ENCODE measurements at regions not wholly inside any gene's neighbourhood (a gene's known extent, or its start where the extent isn't known, plus 50 kb on each side); places are given as distances from the start of the nearest gene placed in this dataset.

DNA sequence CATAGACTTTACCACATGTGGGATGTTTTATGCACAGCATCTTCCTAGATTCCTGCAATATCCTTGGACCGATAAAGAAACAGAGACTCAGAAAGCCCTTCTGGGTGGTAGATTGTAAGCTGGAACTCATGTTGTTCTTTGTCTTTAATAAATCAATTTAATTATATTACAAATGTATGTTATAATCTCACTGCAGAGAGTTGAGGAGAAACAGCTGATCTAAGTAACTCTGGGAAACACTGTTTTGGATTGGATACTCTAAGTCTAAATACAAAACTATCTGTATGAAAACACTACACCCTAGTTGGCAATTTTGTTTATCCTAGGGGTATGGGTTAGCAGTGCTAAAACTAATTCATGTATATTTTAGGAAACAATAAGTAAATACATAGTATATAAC lies 1015.2 kb downstream of the XPNPEP1 start:
- TF ChIP-seq EZH2phosphoT487 (IDR thresholded peaks at IDR 0.05; ENCODE audit: borderline replicate concordance, low read length): no peak
- TF ChIP-seq, protein P1, sequence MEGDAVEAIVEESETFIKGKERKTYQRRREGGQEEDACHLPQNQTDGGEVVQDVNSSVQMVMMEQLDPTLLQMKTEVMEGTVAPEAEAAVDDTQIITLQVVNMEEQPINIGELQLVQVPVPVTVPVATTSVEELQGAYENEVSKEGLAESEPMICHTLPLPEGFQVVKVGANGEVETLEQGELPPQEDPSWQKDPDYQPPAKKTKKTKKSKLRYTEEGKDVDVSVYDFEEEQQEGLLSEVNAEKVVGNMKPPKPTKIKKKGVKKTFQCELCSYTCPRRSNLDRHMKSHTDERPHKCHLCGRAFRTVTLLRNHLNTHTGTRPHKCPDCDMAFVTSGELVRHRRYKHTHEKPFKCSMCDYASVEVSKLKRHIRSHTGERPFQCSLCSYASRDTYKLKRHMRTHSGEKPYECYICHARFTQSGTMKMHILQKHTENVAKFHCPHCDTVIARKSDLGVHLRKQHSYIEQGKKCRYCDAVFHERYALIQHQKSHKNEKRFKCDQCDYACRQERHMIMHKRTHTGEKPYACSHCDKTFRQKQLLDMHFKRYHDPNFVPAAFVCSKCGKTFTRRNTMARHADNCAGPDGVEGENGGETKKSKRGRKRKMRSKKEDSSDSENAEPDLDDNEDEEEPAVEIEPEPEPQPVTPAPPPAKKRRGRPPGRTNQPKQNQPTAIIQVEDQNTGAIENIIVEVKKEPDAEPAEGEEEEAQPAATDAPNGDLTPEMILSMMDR (conservative IDR thresholded peaks at IDR 0.05; ENCODE audit: low read depth, low read length): no peak
- no peak for TF ChIP-seq EZH2 (IDR thresholded peaks at IDR 0.05; ENCODE audit: low read length, unreplicated experiment)
